Esophagus (tissue), 2 donors: ENCODE measurements at regions not wholly inside any gene's neighbourhood (a gene's known extent, or its start where the extent isn't known, plus 50 kb on each side); places are given as distances from the start of the nearest gene placed in this dataset.
"Not testable (repeated sequence)": the region's sequence is repeated elsewhere in the genome, so short reads cannot be mapped to it uniquely, and the experiment has no call there.

ENCODE experiments used
- H3K27ac ChIP-seq, 2 donors: one replicate each; pipeline ENCODE4 v1.5.1; 2013; ENCODE audit warnings: low read depth in 2 of 2, mild to moderate bottlenecking in 2 of 2, inconsistent platforms in 1 of 2, low read length in 1 of 2, moderate library complexity in 1 of 2
- H3K27me3 ChIP-seq, 2 donors: one replicate each; pipeline ENCODE4 v1.6.1; 2013; ENCODE audit warnings: low read length in 2 of 2, control low read depth in 1 of 2, mild to moderate bottlenecking in 1 of 2; ENCODE audit not compliant: insufficient read depth in 2 of 2, control insufficient read depth in 1 of 2
- H3K36me3 ChIP-seq, 2 donors: one replicate each; pipeline ENCODE4 v1.6.1; 2013; ENCODE audit warnings: low read length in 1 of 2; ENCODE audit not compliant: control insufficient read depth in 2 of 2, insufficient read depth in 2 of 2
- H3K4me1 ChIP-seq, 2 donors: one replicate each; pipeline ENCODE4 v1.6.1; 2013; ENCODE audit warnings: low read length in 1 of 2; ENCODE audit not compliant: control insufficient read depth in 2 of 2, insufficient read depth in 2 of 2
- H3K4me3 ChIP-seq, 2 donors: one replicate each; pipeline ENCODE4 v1.5.1; 2013; ENCODE audit warnings: low read length in 2 of 2, mild to moderate bottlenecking in 2 of 2, low read depth in 1 of 2, moderate library complexity in 1 of 2
- H3K9me3 ChIP-seq, 2 donors: one replicate each; pipeline ENCODE4 v1.6.1; 2013; ENCODE audit warnings: mild to moderate bottlenecking in 2 of 2, low read depth in 1 of 2, low read length in 1 of 2, moderate library complexity in 1 of 2; ENCODE audit not compliant: control insufficient read depth in 2 of 2, insufficient read depth in 1 of 2
- WGBS, 2 donors: extraction: QIAGEN DNeasy Blood & Tissue Kit; methylation state at CpG; one replicate each; pipeline ENCODE4 v1.1.7; 2013; 5-methylcytosine and 5-hydroxymethylcytosine counted together
- donor health status: healthy with polysubstance abuse.
- donor health status: Bipolar disorder and iron deficiency.

GRCh38 chr10:33092596-33092995 lies 134.6 kb upstream of the ITGB1 start:
- WGBS, 2 donors = 85 to 92% methylated on average over 1 of the region's 1 CpG
- Histone ChIP-seq H3K27ac (no peak overlapping the region), H3K9me3 (peaks cover 0 to 3% of the 10 kb centered on the region in 2 donors), H3K4me3 (no peak overlapping the region), H3K4me1 (no peaks in the 10 kb centered on the region), H3K36me3 (no peaks in the 10 kb centered on the region), H3K27me3 (no peaks in the 10 kb centered on the region)

DNA sequence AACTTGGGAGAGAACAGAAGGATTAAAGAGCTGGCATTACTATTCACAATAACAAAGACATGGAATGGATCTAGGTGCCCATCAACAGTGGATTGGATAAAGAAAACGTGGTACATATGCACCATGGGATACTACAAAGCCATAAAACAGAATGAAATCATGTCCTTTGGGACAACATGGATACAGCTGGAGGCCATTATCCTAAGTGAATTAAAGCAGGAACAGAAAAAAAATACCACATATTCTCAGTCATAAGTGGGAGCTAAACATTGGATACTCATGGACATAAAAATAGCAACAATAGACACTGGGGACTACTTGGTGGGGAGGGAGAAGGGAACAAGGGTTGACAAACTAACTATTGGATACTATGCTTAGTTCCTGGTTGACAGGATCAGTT lies 133.2 kb upstream of the ITGB1 start:
- no peaks in the 10 kb centered on the region for H3K4me1 ChIP-seq
- 36 to 47% methylated on average over 1 of the region's 1 CpG for WGBS, 2 donors
- H3K27me3 ChIP-seq = no peaks in the 10 kb centered on the region
- H3K36me3 ChIP-seq = no peaks in the 10 kb centered on the region
- no peak overlapping the region for H3K27ac ChIP-seq
- H3K4me3 ChIP-seq = no peak overlapping the region
- H3K9me3 ChIP-seq = peaks cover 0 to 3% of the 10 kb centered on the region in 2 donors

DNA sequence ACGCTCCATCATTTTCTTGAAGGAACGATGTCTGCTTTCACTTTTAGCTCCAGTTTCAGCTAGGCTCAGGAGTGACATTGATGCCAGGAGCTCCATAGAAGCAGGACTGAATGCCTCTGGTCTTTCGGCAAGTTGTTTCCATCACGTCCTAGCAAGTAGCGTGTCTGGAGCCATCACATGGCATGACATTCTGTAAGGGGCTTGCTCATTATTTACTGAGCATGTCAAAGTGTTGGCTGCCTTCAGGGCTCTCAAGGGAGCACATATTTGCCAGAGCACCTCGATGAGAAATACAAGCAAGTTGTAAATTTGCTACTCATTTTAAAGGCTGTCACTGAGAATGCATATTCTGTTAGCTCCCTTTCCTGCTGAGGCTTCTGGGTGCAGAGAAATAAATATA lies 131.0 kb upstream of the ITGB1 start:
- Histone ChIP-seq H3K36me3 (no peaks in the 10 kb centered on the region), H3K27ac (no peak overlapping the region), H3K4me1 (no peaks in the 10 kb centered on the region), H3K9me3 (no peaks in the 10 kb centered on the region), H3K4me3 (no peak overlapping the region), H3K27me3 (no peaks in the 10 kb centered on the region)
- WGBS, 2 donors = 68 to 82% methylated on average over 6 of the region's 6 CpGs

DNA sequence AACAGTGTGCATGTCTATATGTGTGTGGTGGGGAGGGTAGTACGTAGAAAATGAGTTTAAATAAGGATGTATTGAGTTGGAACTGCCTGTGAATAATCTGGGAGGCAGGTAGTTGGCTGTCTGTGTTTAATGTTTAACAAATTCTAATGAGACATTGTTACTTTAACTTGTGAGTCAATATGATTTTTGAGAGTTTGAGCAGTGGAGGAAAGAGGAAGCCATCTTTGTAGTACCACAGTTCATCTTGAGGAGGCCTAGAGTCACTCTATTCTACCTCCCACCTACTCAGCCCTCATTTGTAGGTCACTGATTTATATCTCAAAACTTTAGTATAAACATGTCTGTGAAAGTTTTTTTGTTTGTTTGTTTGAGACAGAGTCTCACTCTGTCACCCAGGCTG lies 129.9 kb upstream of the ITGB1 start:
- Histone ChIP-seq H3K4me3 (no peak overlapping the region), H3K4me1 (no peaks in the 10 kb centered on the region), H3K27me3 (no peaks in the 10 kb centered on the region), H3K27ac (no peak overlapping the region), H3K9me3 (no peaks in the 10 kb centered on the region), H3K36me3 (no peaks in the 10 kb centered on the region)
- 79 to 87% methylated on average over 1 of the region's 1 CpG for WGBS, 2 donors

- Histone ChIP-seq H3K4me3 (no peak overlapping the region), H3K9me3 (no peaks in the 10 kb centered on the region), H3K36me3 (no peaks in the 10 kb centered on the region), H3K27ac (no peak overlapping the region), H3K27me3 (no peaks in the 10 kb centered on the region), H3K4me1 (no peaks in the 10 kb centered on the region)
- WGBS, 2 donors = 73 to 77% methylated on average over 3 of the region's 3 CpGs
These were observed 129.1 kb upstream of the ITGB1 start for GRCh38 chr10:33087152-33087551.

DNA sequence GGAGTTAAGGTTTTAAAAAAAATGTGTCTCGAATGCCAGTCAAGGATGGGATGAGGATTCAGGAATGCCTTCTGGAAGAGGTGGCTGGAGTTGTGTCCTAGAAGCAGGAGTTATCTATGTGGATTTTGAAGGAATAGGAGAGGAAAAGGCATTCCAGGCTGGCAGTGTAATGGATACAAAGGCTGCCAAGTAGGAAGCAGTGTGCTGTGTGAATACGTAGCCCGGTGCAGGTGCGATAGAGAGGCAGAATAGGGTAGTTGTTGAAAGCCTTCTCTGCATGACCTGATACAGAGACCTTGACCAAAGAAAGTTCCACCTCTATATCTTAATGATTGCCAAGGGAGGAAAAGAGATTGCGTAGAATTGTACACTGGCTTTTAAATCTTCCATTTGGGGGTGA lies 128.1 kb upstream of the ITGB1 start:
- Histone ChIP-seq H3K9me3 (no peaks in the 10 kb centered on the region), H3K4me3 (no peak overlapping the region), H3K36me3 (no peaks in the 10 kb centered on the region), H3K27me3 (no peaks in the 10 kb centered on the region), H3K4me1 (no peaks in the 10 kb centered on the region), H3K27ac (no peak overlapping the region)
- 88 to 92% methylated on average over 5 of the region's 5 CpGs for WGBS, 2 donors

- H3K27ac ChIP-seq = no peak overlapping the region
- H3K9me3 ChIP-seq = no peaks in the 10 kb centered on the region
- H3K4me1 ChIP-seq = no peaks in the 10 kb centered on the region
- H3K36me3 ChIP-seq = no peaks in the 10 kb centered on the region
- no peaks in the 10 kb centered on the region for H3K27me3 ChIP-seq
- H3K4me3 ChIP-seq = no peak overlapping the region
These were observed 127.3 kb upstream of the ITGB1 start for GRCh38 chr10:33085313-33085833.

GRCh38 chr10:33084453-33084852 lies 126.4 kb upstream of the ITGB1 start:
- WGBS, 2 donors = 86 to 93% methylated on average over 1 of the region's 1 CpG
- H3K36me3 ChIP-seq = no peaks in the 10 kb centered on the region
- H3K9me3 ChIP-seq = no peaks in the 10 kb centered on the region
- H3K4me1 ChIP-seq = no peaks in the 10 kb centered on the region
- H3K27me3 ChIP-seq = no peaks in the 10 kb centered on the region
- H3K27ac ChIP-seq = no peak overlapping the region
- H3K4me3 ChIP-seq = no peak overlapping the region

DNA sequence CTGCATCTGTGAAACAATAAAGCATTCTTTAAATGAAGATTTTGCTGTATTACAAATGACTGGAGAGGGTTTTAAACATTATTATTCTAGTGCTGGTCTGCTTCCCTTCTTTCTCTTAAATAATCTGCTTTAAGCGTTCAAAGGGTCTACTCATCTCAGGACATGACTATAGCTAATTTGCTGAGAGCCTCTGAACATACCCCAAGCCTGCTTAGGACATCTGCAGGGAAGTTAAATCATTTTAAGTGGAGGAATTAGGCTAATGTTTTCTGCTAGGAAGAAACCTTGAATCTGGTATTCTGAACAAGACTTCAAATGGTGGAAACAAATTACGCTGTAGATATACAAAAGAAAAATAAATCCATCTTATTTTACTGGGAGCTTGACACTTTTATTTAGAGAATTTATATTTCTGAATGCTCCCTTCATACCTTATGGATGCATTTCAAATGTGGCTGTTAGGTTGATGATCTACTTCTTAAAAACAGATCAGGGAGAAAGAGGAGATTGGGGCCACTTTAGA lies 124.4 kb upstream of the ITGB1 start:
- H3K27me3 ChIP-seq = no peaks in the 10 kb centered on the region
- H3K36me3 ChIP-seq = no peaks in the 10 kb centered on the region
- no peaks in the 10 kb centered on the region for H3K9me3 ChIP-seq
- no peak overlapping the region for H3K27ac ChIP-seq
- no peaks in the 10 kb centered on the region for H3K4me1 ChIP-seq
- WGBS, 2 donors = 93 to 94% methylated on average over 2 of the region's 2 CpGs
- H3K4me3 ChIP-seq = no peak overlapping the region

GRCh38 chr10:33080467-33080866 lies 122.4 kb upstream of the ITGB1 start:
- H3K36me3 ChIP-seq, H3K27me3 ChIP-seq, H3K4me1 ChIP-seq, H3K9me3 ChIP-seq, H3K4me3 ChIP-seq, H3K27ac ChIP-seq: not testable (repeated sequence)
- 84 to 95% methylated on average over 2 of the region's 2 CpGs for WGBS, 2 donors
